ENCODE measurements at regions not wholly inside any gene's neighbourhood (a gene's known extent, or its start where the extent isn't known, plus 50 kb on each side); places are given as distances from the start of the nearest gene placed in this dataset.
A peak's percentile ranks its signal among the peaks of the same experiment; 100 is the strongest.

DNA sequence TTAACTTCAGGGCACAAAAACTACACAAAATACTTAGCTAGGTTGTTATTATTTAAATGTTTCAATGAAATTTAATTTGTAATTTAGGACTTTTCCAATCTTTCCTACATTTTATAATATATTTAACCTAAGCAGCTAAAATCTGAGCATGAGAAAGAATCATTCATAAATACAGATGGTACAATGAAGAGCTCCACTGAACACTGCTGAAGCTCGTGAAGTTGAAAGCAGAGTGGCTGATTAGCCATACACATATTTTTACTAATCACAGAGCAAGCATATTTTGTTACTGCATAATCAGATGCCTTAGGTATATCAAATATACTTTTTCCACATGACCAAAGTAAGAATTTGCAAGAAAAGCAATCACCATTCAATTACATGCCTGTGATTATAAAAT lies 184.9 kb upstream of the ETAA1 start:
- Histone ChIP-seq H3K27ac (ENCODE audit: low read depth, low read length) (no peak overlapping the region), H3K4me1 (ENCODE audit: control insufficient read depth in 2 of 2, insufficient read depth in 2 of 2, low read length in 2 of 2) (no peaks in the 10 kb centered on the region), H3K36me3 (ENCODE audit: control insufficient read depth in 2 of 3, insufficient read depth in 3 of 3, low read length in 3 of 3) (no peaks in the 10 kb centered on the region), H3K27me3 (ENCODE audit: control insufficient read depth in 2 of 2, insufficient read depth in 2 of 2, low read length in 2 of 2) (no peaks in the 10 kb centered on the region), H3K9me3 (ENCODE audit: control insufficient read depth in 2 of 3, low read length in 3 of 3) (no peaks in the 10 kb centered on the region), H3K4me3 (ENCODE audit: low read length) (no peak overlapping the region)
- ATAC-seq (no peak), DNase-seq (no peak)
- Mint-ChIP-seq H3K9me3 (peaks cover 0 to 10% (median 0%) of the 10 kb centered on the region in 11 donors), H3K4me1 (no peaks in the 10 kb centered on the region), H3K27me3 (peaks cover 0 to 18% (median 7%) of the 10 kb centered on the region in 5 donors), H3K27ac (no peak overlapping the region), H3K36me3 (no peaks in the 10 kb centered on the region), H3K4me3 (no peak overlapping the region)
- intact Hi-C loops (cut with micrococcal nuclease) = no loop called here
- ChIA-PET CTCF (no interaction called here), POLR2A (no interaction called here)

DNA sequence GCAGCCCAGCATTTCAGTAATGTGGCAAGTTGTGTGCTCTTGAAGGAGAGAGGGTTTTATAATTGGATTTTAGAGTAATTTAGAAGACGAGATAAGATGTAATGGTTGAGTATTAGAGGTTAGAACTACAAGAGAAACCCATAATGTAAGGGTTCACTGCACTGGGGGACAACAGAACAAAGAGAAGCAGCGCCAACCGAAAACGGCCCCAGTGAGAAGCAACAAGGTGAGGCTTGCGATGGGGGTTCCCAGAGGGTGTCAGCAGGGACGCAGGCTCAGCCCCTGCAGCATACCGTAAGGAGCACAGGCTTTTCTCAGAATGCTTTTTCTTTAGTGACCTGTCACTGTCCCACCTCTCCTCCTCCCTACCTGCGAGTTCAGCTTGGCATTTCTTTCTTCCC lies 183.9 kb upstream of the ETAA1 start:
- peak; percentile 14 for ATAC-seq
- intact Hi-C loops (cut with micrococcal nuclease) = no loop called here

DNA sequence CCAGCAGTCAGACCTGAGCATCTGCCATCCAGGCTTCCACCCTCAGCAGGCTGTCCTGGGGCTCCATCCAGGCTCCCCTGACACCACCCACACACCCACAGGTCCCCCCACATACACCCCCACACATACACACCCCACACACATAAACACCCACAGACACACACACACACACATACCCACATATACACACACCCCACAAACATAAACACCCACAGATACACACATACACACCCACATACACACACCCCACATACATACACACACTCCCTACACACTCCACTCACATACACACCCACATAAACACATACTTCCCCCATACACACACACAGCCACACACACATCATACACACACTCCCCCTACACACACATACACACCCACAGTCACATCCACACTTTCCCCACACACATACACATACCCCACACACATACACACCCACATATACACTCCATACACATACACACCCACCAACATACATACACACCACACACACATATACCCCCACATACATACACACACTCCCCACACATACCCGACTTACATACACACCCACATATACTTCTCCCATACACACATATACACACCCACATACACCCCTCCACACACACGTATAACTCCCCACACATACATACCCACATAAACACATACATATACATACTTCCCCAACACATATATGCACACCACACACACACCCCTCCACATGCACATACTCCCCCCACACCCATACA lies 183.3 kb upstream of the ETAA1 start:
- Histone ChIP-seq H3K27me3 (ENCODE audit: control insufficient read depth in 2 of 2, insufficient read depth in 2 of 2, low read length in 2 of 2) (no peaks in the 10 kb centered on the region), H3K36me3 (ENCODE audit: control insufficient read depth in 2 of 3, insufficient read depth in 3 of 3, low read length in 3 of 3) (no peaks in the 10 kb centered on the region), H3K4me1 (ENCODE audit: control insufficient read depth in 2 of 2, insufficient read depth in 2 of 2, low read length in 2 of 2) (no peaks in the 10 kb centered on the region), H3K4me3 (ENCODE audit: low read length) (no peak overlapping the region), H3K27ac (ENCODE audit: low read depth, low read length) (no peak overlapping the region), H3K9me3 (ENCODE audit: control insufficient read depth in 2 of 3, low read length in 3 of 3) (peaks cover 0 to 5% (median 0%) of the 10 kb centered on the region in 3 experiments)
- Mint-ChIP-seq H3K36me3 (no peaks in the 10 kb centered on the region), H3K4me3 (no peak overlapping the region), H3K9me3 (peaks cover 0 to 15% (median 5%) of the 10 kb centered on the region in 11 donors), H3K4me1 (no peaks in the 10 kb centered on the region), H3K27ac (no peak overlapping the region), H3K27me3 (peaks cover 0 to 18% (median 7%) of the 10 kb centered on the region in 5 donors)
- ATAC-seq = peak; percentile 47
- ChIA-PET CTCF (no interaction called here), POLR2A (no interaction called here)
- intact Hi-C loops (cut with micrococcal nuclease) = no loop called here
- no peak for DNase-seq

More for the DNA sequence above, 183.9 kb upstream of the ETAA1 start:
- ChIA-PET POLR2A (no interaction called here), CTCF (no interaction called here)
- Histone ChIP-seq H3K36me3 (ENCODE audit: control insufficient read depth in 2 of 3, insufficient read depth in 3 of 3, low read length in 3 of 3) (no peaks in the 10 kb centered on the region), H3K27me3 (ENCODE audit: control insufficient read depth in 2 of 2, insufficient read depth in 2 of 2, low read length in 2 of 2) (no peaks in the 10 kb centered on the region), H3K9me3 (ENCODE audit: control insufficient read depth in 2 of 3, low read length in 3 of 3) (peaks cover 0 to 5% (median 0%) of the 10 kb centered on the region in 3 experiments), H3K27ac (ENCODE audit: low read depth, low read length) (no peak overlapping the region), H3K4me1 (ENCODE audit: control insufficient read depth in 2 of 2, insufficient read depth in 2 of 2, low read length in 2 of 2) (no peaks in the 10 kb centered on the region), H3K4me3 (ENCODE audit: low read length) (no peak overlapping the region)
- DNase-seq = no peak
- no peaks in the 10 kb centered on the region for H3K36me3 Mint-ChIP-seq
- no peaks in the 10 kb centered on the region for H3K4me1 Mint-ChIP-seq
- no peak overlapping the region for H3K4me3 Mint-ChIP-seq
- H3K27ac Mint-ChIP-seq = no peak overlapping the region
- H3K9me3 Mint-ChIP-seq = peaks cover 0 to 14% (median 5%) of the 10 kb centered on the region in 11 donors
- peaks cover 0 to 18% (median 7%) of the 10 kb centered on the region in 5 donors for H3K27me3 Mint-ChIP-seq

DNA sequence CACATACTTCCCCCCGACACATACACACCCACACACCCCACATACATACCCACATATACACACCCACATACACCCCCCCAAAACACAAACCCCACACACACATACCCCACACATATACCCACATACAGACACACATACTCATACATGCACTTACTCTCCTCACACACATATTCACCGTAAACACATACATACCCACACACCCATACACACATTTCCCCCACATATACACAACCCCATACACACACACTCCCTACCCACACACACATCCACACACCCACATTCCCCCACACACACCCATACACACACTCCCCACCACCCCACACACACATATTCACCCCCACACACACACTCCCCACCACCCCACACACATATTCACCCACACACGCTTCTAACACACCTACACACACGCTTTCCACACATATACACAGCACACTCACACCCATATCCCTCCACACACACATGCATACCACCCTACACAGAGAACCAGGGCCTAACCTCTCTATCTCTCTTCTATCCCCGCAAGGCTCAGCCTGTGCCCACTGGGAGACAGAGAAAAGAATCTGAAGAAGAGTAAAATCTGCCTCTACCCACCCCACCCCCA lies 182.4 kb upstream of the ETAA1 start:
- Histone ChIP-seq H3K27ac (ENCODE audit: low read depth, low read length) (no peak overlapping the region), H3K4me1 (ENCODE audit: control insufficient read depth in 2 of 2, insufficient read depth in 2 of 2, low read length in 2 of 2) (no peaks in the 10 kb centered on the region), H3K36me3 (ENCODE audit: control insufficient read depth in 2 of 3, insufficient read depth in 3 of 3, low read length in 3 of 3) (no peaks in the 10 kb centered on the region), H3K4me3 (ENCODE audit: low read length) (no peak overlapping the region), H3K27me3 (ENCODE audit: control insufficient read depth in 2 of 2, insufficient read depth in 2 of 2, low read length in 2 of 2) (no peaks in the 10 kb centered on the region), H3K9me3 (ENCODE audit: control insufficient read depth in 2 of 3, low read length in 3 of 3) (peaks cover 0 to 5% (median 0%) of the 10 kb centered on the region in 3 experiments)
- ChIA-PET CTCF (no interaction called here), POLR2A (no interaction called here)
- H3K4me1 Mint-ChIP-seq = no peaks in the 10 kb centered on the region
- no peak overlapping the region for H3K27ac Mint-ChIP-seq
- no peaks in the 10 kb centered on the region for H3K36me3 Mint-ChIP-seq
- H3K27me3 Mint-ChIP-seq = peaks cover 0 to 18% (median 7%) of the 10 kb centered on the region in 5 donors
- intact Hi-C loops (cut with micrococcal nuclease) = no loop called here
- DNase-seq = no peak
- peaks cover 0 to 15% (median 5%) of the 10 kb centered on the region in 11 donors for H3K9me3 Mint-ChIP-seq
- H3K4me3 Mint-ChIP-seq = no peak overlapping the region
- ATAC-seq = no peak

DNA sequence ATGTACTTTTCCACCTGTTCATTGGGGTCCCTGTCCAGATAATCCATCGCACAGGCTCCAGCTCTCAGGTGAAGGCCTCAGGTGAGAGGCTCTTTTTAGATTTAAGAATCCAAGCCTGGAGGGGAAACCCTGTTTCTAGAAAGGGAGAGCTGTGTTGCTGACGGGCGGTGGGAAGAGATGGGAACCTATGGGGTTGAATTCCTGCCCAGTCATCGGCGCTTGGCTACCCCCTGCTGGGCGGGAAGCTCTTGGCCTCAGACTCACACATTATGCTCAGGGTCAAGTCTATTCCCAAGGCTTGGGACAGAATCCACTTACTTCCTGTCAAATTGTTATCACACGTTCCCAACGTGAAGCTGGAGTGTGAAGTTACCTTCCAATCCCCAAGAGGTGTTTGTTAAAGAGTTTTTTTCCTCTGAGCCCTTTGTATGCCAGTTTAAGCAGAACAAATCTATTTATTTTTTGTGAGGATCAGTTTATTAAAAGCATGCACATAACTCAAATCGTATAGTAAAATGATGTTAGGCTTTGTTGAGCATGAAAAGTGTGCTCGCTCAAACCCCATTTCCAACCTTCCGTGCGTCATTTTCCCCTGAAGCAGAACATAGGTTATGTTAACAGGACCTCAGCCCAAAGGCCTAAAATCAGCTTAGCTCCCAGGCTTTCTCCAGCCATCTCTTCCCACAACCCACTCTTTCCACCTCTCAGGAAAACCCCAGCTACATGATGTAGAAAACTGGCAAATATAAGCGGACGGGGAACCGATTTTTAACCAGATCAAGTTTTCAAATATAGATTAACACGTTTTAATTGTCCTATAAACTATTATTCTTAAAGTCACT lies 181.7 kb upstream of the ETAA1 start:
- CTCF ChIA-PET = no interaction called here
- Histone ChIP-seq H3K27ac (ENCODE audit: low read depth, low read length) (no peak overlapping the region), H3K36me3 (ENCODE audit: control insufficient read depth in 2 of 3, insufficient read depth in 3 of 3, low read length in 3 of 3) (no peaks in the 10 kb centered on the region), H3K4me1 (ENCODE audit: control insufficient read depth in 2 of 2, insufficient read depth in 2 of 2, low read length in 2 of 2) (no peaks in the 10 kb centered on the region), H3K27me3 (ENCODE audit: control insufficient read depth in 2 of 2, insufficient read depth in 2 of 2, low read length in 2 of 2) (no peaks in the 10 kb centered on the region), H3K9me3 (ENCODE audit: control insufficient read depth in 2 of 3, low read length in 3 of 3) (peaks cover 0 to 5% (median 0%) of the 10 kb centered on the region in 3 experiments), H3K4me3 (ENCODE audit: low read length) (no peak overlapping the region)
- intact Hi-C loops (cut with micrococcal nuclease) = no loop called here
- DNase-seq = no peak
- H3K27ac Mint-ChIP-seq = no peak overlapping the region
- no peaks in the 10 kb centered on the region for H3K36me3 Mint-ChIP-seq
- ATAC-seq = no peak
- no peak overlapping the region for H3K4me3 Mint-ChIP-seq
- H3K27me3 Mint-ChIP-seq = peaks cover 0 to 18% (median 7%) of the 10 kb centered on the region in 5 donors
- H3K4me1 Mint-ChIP-seq = no peaks in the 10 kb centered on the region
- H3K9me3 Mint-ChIP-seq = peaks cover 0 to 15% (median 5%) of the 10 kb centered on the region in 11 donors
- POLR2A ChIA-PET = no interaction called here

DNA sequence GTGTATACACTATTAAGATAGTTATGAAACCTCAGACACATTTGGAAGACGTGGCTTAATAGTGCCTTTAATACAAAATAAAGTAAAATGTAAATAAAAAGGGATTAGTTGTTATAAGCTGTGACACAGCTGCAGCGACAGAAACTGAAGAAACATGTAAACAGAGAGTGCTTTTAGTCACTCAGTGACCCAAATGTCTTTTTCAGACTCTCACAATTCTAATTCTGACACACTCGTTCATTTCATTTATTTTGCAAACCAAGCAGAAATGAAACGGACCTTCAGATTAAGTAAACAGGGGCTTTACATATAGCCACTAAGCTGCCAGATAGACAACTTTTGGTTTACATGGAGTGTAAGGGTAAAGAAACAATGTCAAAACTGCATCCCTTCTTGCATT lies 181.0 kb upstream of the ETAA1 start:
- H3K27me3 ChIP-seq (ENCODE audit: control insufficient read depth in 2 of 2, insufficient read depth in 2 of 2, low read length in 2 of 2) = no peaks in the 10 kb centered on the region
- H3K4me3 ChIP-seq (ENCODE audit: low read length) = no peak overlapping the region
- no peak overlapping the region for H3K4me3 Mint-ChIP-seq
- H3K27me3 Mint-ChIP-seq = peaks cover 0 to 22% (median 7%) of the 10 kb centered on the region in 5 donors
- H3K4me1 ChIP-seq (ENCODE audit: control insufficient read depth in 2 of 2, insufficient read depth in 2 of 2, low read length in 2 of 2) = no peaks in the 10 kb centered on the region
- H3K4me1 Mint-ChIP-seq = no peaks in the 10 kb centered on the region
- H3K36me3 ChIP-seq (ENCODE audit: control insufficient read depth in 2 of 3, insufficient read depth in 3 of 3, low read length in 3 of 3) = no peaks in the 10 kb centered on the region
- ChIA-PET POLR2A (no interaction called here), CTCF (no interaction called here)
- DNase-seq (no peak), ATAC-seq (no peak)
- H3K9me3 ChIP-seq (ENCODE audit: control insufficient read depth in 2 of 3, low read length in 3 of 3) = peaks cover 0 to 5% (median 0%) of the 10 kb centered on the region in 3 experiments
- no peak overlapping the region for H3K27ac ChIP-seq (ENCODE audit: low read depth, low read length)
- no peak overlapping the region for H3K27ac Mint-ChIP-seq
- peaks cover 0 to 15% (median 5%) of the 10 kb centered on the region in 11 donors for H3K9me3 Mint-ChIP-seq
- no peaks in the 10 kb centered on the region for H3K36me3 Mint-ChIP-seq
- intact Hi-C loops (cut with micrococcal nuclease) = no loop called here
